HCT116 (cell line): ENCODE measurements at regions not wholly inside any gene's neighbourhood (a gene's known extent, or its start where the extent isn't known, plus 50 kb on each side); places are given as distances from the start of the nearest gene placed in this dataset.

Experiments
- ATAC-seq: fragments of 200-7000 bp; cut with Tn5 transposase; 2 replicates; pipeline ENCODE4 v1.9.1; 2020; ENCODE audit warnings: mild to moderate bottlenecking, moderate library complexity
- BruUV-seq: library from RNA; stranded (reverse); fragments of 400-500 nt; replicated peaks from 2 replicates; lab custom pipeline; 2021; lab: Mats Ljungman, UMichigan
- CTCF ChIA-PET: fragments of 300-600 bp; sonication (Branson Sonifier 250); formaldehyde crosslinking; loops from one replicate; lab custom pipeline; 2021; ENCODE audit warnings: antibody characterized with exemption; lab: Charles Lee
- POLR2A ChIA-PET: fragments of 300-600, 350-600 bp; sonication (Branson Sonifier 250); formaldehyde crosslinking; loops from one replicate; lab custom pipeline; 2021; ENCODE audit warnings: antibody characterized with exemption; lab: Charles Lee
- RAD21 ChIA-PET, 2 experiments: fragments of 300-600 bp; sonication (Branson Sonifier 250); formaldehyde crosslinking; loops; one replicate each; lab custom pipeline; 2023; ENCODE audit warnings: low total read pairs in 2 of 2; ENCODE audit not compliant: uncharacterized antibody in 2 of 2, unreplicated experiment in 2 of 2, low non-redundant PET in 1 of 2; lab: Charles Lee
- DNase-seq: peaks from one replicate; pipeline ENCODE4 v3.0.0-alpha.2; 2010; ENCODE audit warnings: low read depth, low spot score
- H2AFZ ChIP-seq: fragments of 200-600 bp; shearing (Covaris generic), sonication (generic); 2 replicates; pipeline ENCODE4 v1.6.1; 2017; ENCODE audit warnings: low read depth, mixed run types, mixed read lengths, antibody characterized with exemption, low read length; ENCODE audit not compliant: poor library complexity, severe bottlenecking
- H3K27ac ChIP-seq: 2 replicates; pipeline ENCODE4 v1.5.1; 2012; ENCODE audit warnings: low read depth, low read length
- H3K27me3 ChIP-seq: fragments of 200-600 bp; sonication (generic); 2 replicates; pipeline ENCODE4 v1.6.1; 2016; ENCODE audit warnings: mixed run types, low read length, mixed read lengths; ENCODE audit not compliant: insufficient read depth
- H3K36me3 ChIP-seq, 2 experiments: fragments of 200-500 bp in 1 of 2; fragments of 200-600 bp in 1 of 2; sonication (Bioruptor generic) in 1 of 2; sonication (generic) in 1 of 2; 2 replicates each; pipeline versions ENCODE4 v1.5.1 to v1.6.1; 2014 to 2016; ENCODE audit warnings: low read length in 2 of 2, inconsistent platforms in 1 of 2, mixed read lengths in 1 of 2, mixed run types in 1 of 2; ENCODE audit not compliant: insufficient read depth in 2 of 2, control insufficient read depth in 1 of 2
- H3K4me1 ChIP-seq, 2 experiments: fragments of 200-600 bp in 1 of 2; sonication (generic) in 1 of 2; 2 replicates each; pipeline versions ENCODE4 v1.5.1 to v1.6.1; 2012 to 2017; ENCODE audit warnings: low read length in 2 of 2, inconsistent platforms in 1 of 2, mild to moderate bottlenecking in 1 of 2, mixed read lengths in 1 of 2, mixed run types in 1 of 2, moderate library complexity in 1 of 2; ENCODE audit not compliant: insufficient read depth in 2 of 2, control insufficient read depth in 1 of 2
- H3K4me2 ChIP-seq: fragments of 200-600 bp; sonication (generic); 2 replicates; pipeline ENCODE4 v1.6.1; 2017; ENCODE audit warnings: mixed run types, low read length, mixed read lengths
- H3K4me3 ChIP-seq, 2 experiments: fragments of 200-600 bp in 1 of 2; sonication (generic) in 1 of 2; replicated peaks in 1 of 2; 2 replicates each; pipeline ENCODE4 v1.5.1; 2011 to 2016; ENCODE audit warnings: low read length in 2 of 2, control low read depth in 1 of 2, low read depth in 1 of 2, mild to moderate bottlenecking in 1 of 2, mixed read lengths in 1 of 2, mixed run types in 1 of 2
- H3K79me2 ChIP-seq: fragments of 200-600 bp; sonication (generic); 2 replicates; pipeline ENCODE4 v1.6.1; 2017; ENCODE audit warnings: mild to moderate bottlenecking, mixed run types, low read length, moderate library complexity, mixed read lengths; ENCODE audit not compliant: insufficient read depth
- H3K9ac ChIP-seq: fragments of 200-600 bp; sonication (generic); 2 replicates; pipeline ENCODE4 v1.6.1; 2016; ENCODE audit warnings: low read length, mixed read lengths
- H3K9me2 ChIP-seq: fragments of 200-600 bp; sonication (generic), shearing (Covaris generic); 2 replicates; pipeline ENCODE4 v1.6.1; 2017; ENCODE audit warnings: mixed run types, mild to moderate bottlenecking, moderate library complexity; ENCODE audit not compliant: insufficient read depth
- H3K9me3 ChIP-seq, 2 experiments: fragments of 200-500 bp in 1 of 2; fragments of 200-600 bp in 1 of 2; sonication (Bioruptor generic) in 1 of 2; sonication (generic) in 1 of 2; 2 replicates each; pipeline ENCODE4 v1.6.1; 2014 to 2017; ENCODE audit warnings: low read length in 2 of 2, mixed read lengths in 2 of 2, inconsistent platforms in 1 of 2, low read depth in 1 of 2, mild to moderate bottlenecking in 1 of 2, mixed run types in 1 of 2, moderate library complexity in 1 of 2; ENCODE audit not compliant: control insufficient read depth in 1 of 2, insufficient read depth in 1 of 2
- H4K20me1 ChIP-seq: fragments of 200-600 bp; sonication (generic), shearing (Covaris generic); 2 replicates; pipeline ENCODE4 v1.6.1; 2017; ENCODE audit warnings: mixed run types, mild to moderate bottlenecking, moderate library complexity; ENCODE audit not compliant: insufficient read depth
- CBX3 ChIP-seq: IDR thresholded peaks from 2 replicates; pipeline ENCODE4 v1.6.1; 2012; ENCODE audit warnings: low read depth
- EZH2 ChIP-seq: fragments of 200-600 bp; sonication (generic); IDR thresholded peaks from 2 replicates; pipeline ENCODE4 v1.6.1; 2017; ENCODE audit warnings: antibody characterized with exemption, mixed run types
- EZH2phosphoT487 ChIP-seq: fragments of 200-600 bp; IDR thresholded peaks from 2 replicates; pipeline ENCODE4 v1.6.1; 2018; ENCODE audit warnings: antibody characterized with exemption, borderline replicate concordance
- JUND ChIP-seq: IDR thresholded peaks from 2 replicates; pipeline ENCODE4 v1.6.1; 2012
- POLR2A ChIP-seq: IDR thresholded peaks from 2 replicates; pipeline ENCODE4 v1.7.0; 2011; ENCODE audit warnings: borderline replicate concordance; ENCODE audit not compliant: insufficient read depth, insufficient read length; ENCODE audit errors: extremely low read depth
- RAD21 ChIP-seq: IDR thresholded peaks from 2 replicates; pipeline ENCODE4 v1.6.1; 2012; ENCODE audit warnings: low read depth, mild to moderate bottlenecking
- SIN3A ChIP-seq: IDR thresholded peaks from 2 replicates; pipeline ENCODE4 v1.6.1; 2012; ENCODE audit warnings: low read depth
- SP1 ChIP-seq: IDR thresholded peaks from 2 replicates; pipeline ENCODE4 v1.6.1; 2012; ENCODE audit warnings: low read depth
- TCF7L2 ChIP-seq: IDR thresholded peaks from 2 replicates; pipeline ENCODE4 v1.7.0; 2011; ENCODE audit warnings: borderline replicate concordance, inconsistent platforms; ENCODE audit not compliant: insufficient read depth, insufficient read length; ENCODE audit errors: extremely low read depth
- YY1 ChIP-seq: IDR thresholded peaks from 2 replicates; pipeline ENCODE4 v1.6.1; 2011; ENCODE audit warnings: low read length, low read depth, moderate library complexity, mild to moderate bottlenecking; ENCODE audit not compliant: insufficient replicate concordance; ENCODE audit errors: extremely low read depth
- ZNF274 ChIP-seq: fragments of 200-500 bp; sonication (Bioruptor generic); IDR thresholded peaks from 2 replicates; pipeline ENCODE4 v1.6.1; 2014; ENCODE audit warnings: mild to moderate bottlenecking, low read depth, low read length, inconsistent platforms
- intact Hi-C: fragments of 100-400 bp; cut with micrococcal nuclease; formaldehyde crosslinking; loops from 2 replicates; pipeline ENCODE4 v1.10.0; 2022
- TF ChIP-seq, protein P1 (sequence below), 3 experiments: fragments of 200-600 bp in 1 of 3; sonication (generic) in 1 of 3; IDR thresholded peaks in 2 of 3; conservative IDR thresholded peaks in 1 of 3; 2 replicates each; pipeline ENCODE4 v1.5.1; 2012 to 2017; ENCODE audit warnings: low read depth in 2 of 3, low read length in 2 of 3, antibody characterized with exemption in 1 of 3, borderline replicate concordance in 1 of 3, control low read depth in 1 of 3, mild to moderate bottlenecking in 1 of 3, mixed read lengths in 1 of 3, mixed run types in 1 of 3, moderate library complexity in 1 of 3; ENCODE audit not compliant: insufficient read depth in 1 of 3
- TF ChIP-seq, protein P2 (sequence below): IDR thresholded peaks from 2 replicates; pipeline ENCODE4 v1.6.1; 2011; ENCODE audit warnings: mild to moderate bottlenecking, low read length, moderate library complexity; ENCODE audit not compliant: insufficient replicate concordance; ENCODE audit errors: extremely low read depth
- TF ChIP-seq, protein P3 (sequence below): IDR thresholded peaks from 2 replicates; pipeline ENCODE4 v1.6.1; 2012

DNA sequence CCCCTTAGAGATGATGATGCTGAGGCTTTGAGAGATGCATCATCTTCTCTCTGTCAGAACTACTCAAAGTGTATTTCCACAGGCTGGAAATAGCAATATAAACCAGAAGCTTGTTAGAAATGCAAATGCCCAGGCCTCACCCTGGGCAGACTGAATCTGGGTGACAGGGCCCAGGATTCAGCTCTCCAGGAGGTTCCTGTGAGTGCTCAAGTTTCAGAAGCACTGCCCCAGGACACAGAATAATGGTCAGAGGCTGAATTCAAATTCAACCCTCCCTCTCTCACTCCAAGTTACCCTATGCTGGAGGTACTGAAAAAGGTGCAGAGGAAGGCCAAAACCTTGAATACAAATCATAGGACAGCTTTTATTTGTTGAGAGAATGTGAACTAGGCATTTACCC is 98.5 kb upstream of the NGF start:
- ChIA-PET RAD21 (no interaction called here), POLR2A (no interaction called here), CTCF (no interaction called here)
- Histone ChIP-seq H3K4me3 (no peak overlapping the region), H3K9me2 (no peaks in the 10 kb centered on the region), H3K36me3 (no peaks in the 10 kb centered on the region), H3K27ac (no peak overlapping the region), H3K9ac (no peak overlapping the region), H3K79me2 (no peaks in the 10 kb centered on the region), H3K27me3 (no peaks in the 10 kb centered on the region), H3K4me1 (no peaks in the 10 kb centered on the region), H4K20me1 (no peaks in the 10 kb centered on the region), H3K4me2 (no peak overlapping the region), H2AFZ (no peak overlapping the region), H3K9me3 (no peaks in the 10 kb centered on the region)
- DNase-seq (no peak), ATAC-seq (no peak)
- TF ChIP-seq POLR2A (no peak), JUND (no peak), ZNF274 (no peak), CBX3 (no peak), SP1 (no peak), EZH2phosphoT487 (no peak), YY1 (no peak), TCF7L2 (no peak), EZH2 (no peak), SIN3A (no peak), RAD21 (no peak)
- TF ChIP-seq, protein P1, sequence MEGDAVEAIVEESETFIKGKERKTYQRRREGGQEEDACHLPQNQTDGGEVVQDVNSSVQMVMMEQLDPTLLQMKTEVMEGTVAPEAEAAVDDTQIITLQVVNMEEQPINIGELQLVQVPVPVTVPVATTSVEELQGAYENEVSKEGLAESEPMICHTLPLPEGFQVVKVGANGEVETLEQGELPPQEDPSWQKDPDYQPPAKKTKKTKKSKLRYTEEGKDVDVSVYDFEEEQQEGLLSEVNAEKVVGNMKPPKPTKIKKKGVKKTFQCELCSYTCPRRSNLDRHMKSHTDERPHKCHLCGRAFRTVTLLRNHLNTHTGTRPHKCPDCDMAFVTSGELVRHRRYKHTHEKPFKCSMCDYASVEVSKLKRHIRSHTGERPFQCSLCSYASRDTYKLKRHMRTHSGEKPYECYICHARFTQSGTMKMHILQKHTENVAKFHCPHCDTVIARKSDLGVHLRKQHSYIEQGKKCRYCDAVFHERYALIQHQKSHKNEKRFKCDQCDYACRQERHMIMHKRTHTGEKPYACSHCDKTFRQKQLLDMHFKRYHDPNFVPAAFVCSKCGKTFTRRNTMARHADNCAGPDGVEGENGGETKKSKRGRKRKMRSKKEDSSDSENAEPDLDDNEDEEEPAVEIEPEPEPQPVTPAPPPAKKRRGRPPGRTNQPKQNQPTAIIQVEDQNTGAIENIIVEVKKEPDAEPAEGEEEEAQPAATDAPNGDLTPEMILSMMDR (IDR thresholded peaks at IDR 0.05 in 2 of 3, conservative IDR thresholded peaks at IDR 0.05 in 1 of 3; ENCODE audit: borderline replicate concordance in 1 of 3, insufficient read depth in 1 of 3, low read depth in 2 of 3, low read length in 2 of 3) = no peak
- TF ChIP-seq, protein P2, sequence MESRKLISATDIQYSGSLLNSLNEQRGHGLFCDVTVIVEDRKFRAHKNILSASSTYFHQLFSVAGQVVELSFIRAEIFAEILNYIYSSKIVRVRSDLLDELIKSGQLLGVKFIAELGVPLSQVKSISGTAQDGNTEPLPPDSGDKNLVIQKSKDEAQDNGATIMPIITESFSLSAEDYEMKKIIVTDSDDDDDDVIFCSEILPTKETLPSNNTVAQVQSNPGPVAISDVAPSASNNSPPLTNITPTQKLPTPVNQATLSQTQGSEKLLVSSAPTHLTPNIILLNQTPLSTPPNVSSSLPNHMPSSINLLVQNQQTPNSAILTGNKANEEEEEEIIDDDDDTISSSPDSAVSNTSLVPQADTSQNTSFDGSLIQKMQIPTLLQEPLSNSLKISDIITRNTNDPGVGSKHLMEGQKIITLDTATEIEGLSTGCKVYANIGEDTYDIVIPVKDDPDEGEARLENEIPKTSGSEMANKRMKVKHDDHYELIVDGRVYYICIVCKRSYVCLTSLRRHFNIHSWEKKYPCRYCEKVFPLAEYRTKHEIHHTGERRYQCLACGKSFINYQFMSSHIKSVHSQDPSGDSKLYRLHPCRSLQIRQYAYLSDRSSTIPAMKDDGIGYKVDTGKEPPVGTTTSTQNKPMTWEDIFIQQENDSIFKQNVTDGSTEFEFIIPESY = no peak
- TF ChIP-seq, protein P3, sequence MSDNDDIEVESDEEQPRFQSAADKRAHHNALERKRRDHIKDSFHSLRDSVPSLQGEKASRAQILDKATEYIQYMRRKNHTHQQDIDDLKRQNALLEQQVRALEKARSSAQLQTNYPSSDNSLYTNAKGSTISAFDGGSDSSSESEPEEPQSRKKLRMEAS = no peak
- no TSS peak for BruUV-seq
- intact Hi-C loops = no loop called here
